ENCODE measurements at regions not wholly inside any gene's neighbourhood (a gene's known extent, or its start where the extent isn't known, plus 50 kb on each side); places are given as distances from the start of the nearest gene placed in this dataset.

GRCh38 chr2:14189929-14190328 is 442.6 kb upstream of the LRATD1 start:
- DNase-seq (ENCODE audit: low spot score): no peak
- no peaks in the 10 kb centered on the region for H3K9me3 ChIP-seq (ENCODE audit: severe bottlenecking)
- H3K36me3 ChIP-seq (ENCODE audit: low read depth): no peaks in the 10 kb centered on the region
- no peaks in the 10 kb centered on the region for H3K27me3 ChIP-seq (ENCODE audit: insufficient read depth, poor library complexity, severe bottlenecking)
- TF ChIP-seq CTCF (IDR thresholded peaks at IDR 0.05; ENCODE audit: poor library complexity, severe bottlenecking): no peak
- peak; percentile 92 for ATAC-seq (ENCODE audit: low read depth)
- H3K4me1 ChIP-seq (ENCODE audit: insufficient read depth, poor library complexity, severe bottlenecking): peaks cover 24% of the 10 kb centered on the region
- H3K4me3 ChIP-seq (ENCODE audit: severe bottlenecking): no peak overlapping the region
- H3K27ac ChIP-seq (ENCODE audit: poor library complexity, severe bottlenecking): peak overlapping the region; percentile 95

DNA sequence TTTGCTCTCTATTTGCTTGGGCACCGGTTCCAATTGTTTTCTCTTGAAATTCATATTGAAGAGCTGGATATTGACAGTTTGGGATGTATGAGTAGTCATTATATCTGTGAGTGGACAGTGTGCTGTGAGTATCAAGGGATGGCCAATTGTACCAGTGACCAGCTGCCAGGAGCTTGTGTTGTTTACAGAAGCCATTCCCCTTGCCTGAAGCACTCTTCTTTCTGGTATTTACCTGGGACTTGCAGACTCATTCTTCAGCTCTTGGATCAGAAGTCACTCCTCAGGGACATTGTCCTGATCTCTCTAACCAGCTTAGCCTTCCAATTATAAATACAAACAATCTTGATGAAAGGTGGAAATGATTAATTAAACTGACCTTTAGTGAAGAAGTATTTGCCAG is 438.3 kb upstream of the LRATD1 start:
- Histone ChIP-seq H3K4me1 (ENCODE audit: insufficient read depth, poor library complexity, severe bottlenecking) (peaks cover 19% of the 10 kb centered on the region), H3K27ac (ENCODE audit: poor library complexity, severe bottlenecking) (no peak overlapping the region), H3K36me3 (ENCODE audit: low read depth) (no peaks in the 10 kb centered on the region), H3K27me3 (ENCODE audit: insufficient read depth, poor library complexity, severe bottlenecking) (no peaks in the 10 kb centered on the region), H3K9me3 (ENCODE audit: severe bottlenecking) (no peaks in the 10 kb centered on the region), H3K4me3 (ENCODE audit: severe bottlenecking) (no peak overlapping the region)
- no peak for ATAC-seq (ENCODE audit: low read depth)
- no peak for TF ChIP-seq CTCF (IDR thresholded peaks at IDR 0.05; ENCODE audit: poor library complexity, severe bottlenecking)
- DNase-seq (ENCODE audit: low spot score): no peak

GRCh38 chr2:14197293-14197692 is 435.2 kb upstream of the LRATD1 start:
- Histone ChIP-seq H3K36me3 (ENCODE audit: low read depth) (no peaks in the 10 kb centered on the region), H3K9me3 (ENCODE audit: severe bottlenecking) (no peaks in the 10 kb centered on the region), H3K27me3 (ENCODE audit: insufficient read depth, poor library complexity, severe bottlenecking) (no peaks in the 10 kb centered on the region), H3K4me3 (ENCODE audit: severe bottlenecking) (no peak overlapping the region), H3K4me1 (ENCODE audit: insufficient read depth, poor library complexity, severe bottlenecking) (no peaks in the 10 kb centered on the region), H3K27ac (ENCODE audit: poor library complexity, severe bottlenecking) (no peak overlapping the region)
- no peak for ATAC-seq (ENCODE audit: low read depth)
- no peak for TF ChIP-seq CTCF (IDR thresholded peaks at IDR 0.05; ENCODE audit: poor library complexity, severe bottlenecking)
- DNase-seq (ENCODE audit: low spot score): no peak

- H3K27ac ChIP-seq (ENCODE audit: poor library complexity, severe bottlenecking): no peak overlapping the region
- no peak for ATAC-seq (ENCODE audit: low read depth)
- no peaks in the 10 kb centered on the region for H3K36me3 ChIP-seq (ENCODE audit: low read depth)
- no peak overlapping the region for H3K4me3 ChIP-seq (ENCODE audit: severe bottlenecking)
- no peak for TF ChIP-seq CTCF (IDR thresholded peaks at IDR 0.05; ENCODE audit: poor library complexity, severe bottlenecking)
- no peak for DNase-seq (ENCODE audit: low spot score)
- no peaks in the 10 kb centered on the region for H3K27me3 ChIP-seq (ENCODE audit: insufficient read depth, poor library complexity, severe bottlenecking)
- H3K9me3 ChIP-seq (ENCODE audit: severe bottlenecking): no peaks in the 10 kb centered on the region
- no peaks in the 10 kb centered on the region for H3K4me1 ChIP-seq (ENCODE audit: insufficient read depth, poor library complexity, severe bottlenecking)
Measured at GRCh38 chr2:14199040-14199439, 433.5 kb upstream of the LRATD1 start.

DNA sequence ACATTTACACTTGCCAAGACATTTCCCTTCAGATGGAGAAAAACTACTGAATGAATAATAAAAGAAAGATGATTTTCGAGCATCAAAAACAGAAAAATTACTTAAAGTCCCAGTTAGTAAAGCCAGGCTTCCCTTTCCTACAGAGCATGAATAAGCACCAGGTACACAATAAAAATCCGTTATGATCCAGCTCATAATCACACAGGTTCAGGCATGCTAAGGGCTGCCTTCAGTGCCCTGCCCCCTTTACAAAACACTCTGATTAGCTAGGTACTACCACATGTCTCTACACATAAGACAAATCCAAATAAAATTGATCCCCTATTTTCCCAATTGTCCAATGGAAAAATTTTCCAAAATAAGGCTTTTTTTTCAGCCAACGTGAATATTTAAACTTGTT is 413.2 kb upstream of the LRATD1 start:
- TF ChIP-seq CTCF (IDR thresholded peaks at IDR 0.05; ENCODE audit: poor library complexity, severe bottlenecking): no peak
- no peak overlapping the region for H3K4me3 ChIP-seq (ENCODE audit: severe bottlenecking)
- no peaks in the 10 kb centered on the region for H3K36me3 ChIP-seq (ENCODE audit: low read depth)
- H3K27ac ChIP-seq (ENCODE audit: poor library complexity, severe bottlenecking): no peak overlapping the region
- H3K9me3 ChIP-seq (ENCODE audit: severe bottlenecking): no peaks in the 10 kb centered on the region
- H3K27me3 ChIP-seq (ENCODE audit: insufficient read depth, poor library complexity, severe bottlenecking): no peaks in the 10 kb centered on the region
- DNase-seq (ENCODE audit: low spot score) (no peak), ATAC-seq (ENCODE audit: low read depth) (peak; percentile 75; the same call in 2 of the 3 replicates)
- peaks cover 15% of the 10 kb centered on the region for H3K4me1 ChIP-seq (ENCODE audit: insufficient read depth, poor library complexity, severe bottlenecking)

Data from RWPE2 (cell line).